SU-DHL-6 (cell line): ENCODE measurements at regions not wholly inside any gene's neighbourhood (a gene's known extent, or its start where the extent isn't known, plus 50 kb on each side); places are given as distances from the start of the nearest gene placed in this dataset.

ENCODE experiments used
- CTCF ChIP-seq: fragments of 200-600 bp; sonication (generic); IDR thresholded peaks from one replicate; pipeline ENCODE4 v1.5.1; 2017; ENCODE audit warnings: antibody characterized with exemption, mild to moderate bottlenecking, low read length, moderate library complexity; ENCODE audit not compliant: insufficient read depth, poor library complexity, severe bottlenecking
- EZH2phosphoT487 ChIP-seq: fragments of 200-600 bp; sonication (generic), shearing (Covaris generic); conservative IDR thresholded peaks from 2 replicates; pipeline ENCODE4 v1.6.1; 2018; ENCODE audit warnings: mild to moderate bottlenecking, antibody characterized with exemption, low read length, moderate library complexity, mixed read lengths

- TF ChIP-seq CTCF (no peak), EZH2phosphoT487 (no peak)
Observed at GRCh38 chr9:16282216-16282615, 588.3 kb downstream of the BNC2 start.
